Medulla oblongata (tissue), 1 donor: ENCODE measurements at regions not wholly inside any gene's neighbourhood (a gene's known extent, or its start where the extent isn't known, plus 50 kb on each side); places are given as distances from the start of the nearest gene placed in this dataset.
"Not testable (repeated sequence)": the region's sequence is repeated elsewhere in the genome, so short reads cannot be mapped to it uniquely, and the experiment has no call there.

Experiments
- DNase-seq: peaks from one replicate; pipeline ENCODE4 v3.0.0-alpha.2; 2015; ENCODE audit errors: extremely low spot score

- DNase-seq, result not testable (repeated sequence)
Observed at GRCh38 chr9:87374023-87374919, 123.4 kb upstream of the DAPK1 start.

- DNase-seq, result no peak
Observed at GRCh38 chr9:87375397-87376073, 122.1 kb upstream of the DAPK1 start.

DNA sequence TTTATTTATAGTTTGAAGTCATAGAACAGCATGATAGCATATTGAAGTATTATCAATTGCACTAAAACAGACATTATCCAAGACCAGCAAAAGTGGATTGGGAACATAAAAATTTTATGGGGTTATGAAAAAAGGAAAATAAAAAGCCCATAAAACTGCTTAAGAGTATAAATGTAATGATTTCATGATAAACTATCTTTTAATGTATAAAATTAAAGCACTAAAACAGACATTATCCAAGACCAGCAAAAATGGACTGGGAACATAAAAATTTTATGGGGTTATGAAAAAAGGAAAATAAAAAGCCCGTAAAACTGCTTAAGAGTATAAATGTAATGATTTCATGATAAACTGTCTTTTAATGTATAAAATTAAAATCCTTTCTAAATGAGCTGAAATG is 119.0 kb upstream of the DAPK1 start:
- DNase-seq, result no peak

- DNase-seq, result no peak
Observed at GRCh38 chr9:87379300-87379699, 118.4 kb upstream of the DAPK1 start.

- DNase-seq, result no peak
Observed at GRCh38 chr9:87381050-87381711, 116.5 kb upstream of the DAPK1 start.

DNA sequence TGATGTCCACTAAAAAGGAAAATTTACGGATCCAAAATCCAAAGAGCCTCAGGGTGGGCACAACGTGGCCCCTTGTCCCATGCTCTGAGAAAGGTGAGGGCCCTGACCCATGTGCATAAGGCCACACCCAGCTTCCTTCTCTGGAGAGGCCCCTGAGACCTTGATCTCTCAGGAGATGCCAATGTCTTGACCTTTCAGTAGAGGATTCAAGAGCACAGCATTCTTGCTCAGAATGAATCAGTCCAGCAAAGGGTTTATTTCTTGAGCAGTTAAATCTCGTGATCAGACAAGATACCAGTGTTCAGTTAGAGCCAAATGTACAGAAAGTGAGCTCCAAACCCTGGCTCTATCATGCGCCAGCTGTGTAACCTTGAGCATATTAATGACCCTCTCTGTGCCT is 115.9 kb upstream of the DAPK1 start:
- no peak for DNase-seq

DNA sequence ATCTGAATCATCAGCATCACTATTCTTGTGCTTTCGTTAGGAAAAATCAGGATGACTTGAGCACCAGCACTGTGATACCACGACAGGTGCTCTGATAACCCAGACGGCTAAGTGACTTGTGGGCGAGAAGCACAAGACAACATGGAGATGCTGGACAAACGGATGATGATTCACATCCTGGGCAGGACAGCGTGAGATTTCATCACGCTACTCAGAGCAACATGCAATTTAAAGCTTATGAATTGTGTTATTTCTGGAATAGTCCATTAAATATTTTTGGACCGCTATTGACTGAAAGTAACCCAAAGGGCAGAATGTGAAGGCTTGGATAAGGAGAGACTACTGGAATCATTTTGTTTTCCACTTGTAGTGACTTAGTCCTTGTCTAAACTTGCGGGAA is 114.8 kb upstream of the DAPK1 start:
- DNase-seq, result no peak

DNA sequence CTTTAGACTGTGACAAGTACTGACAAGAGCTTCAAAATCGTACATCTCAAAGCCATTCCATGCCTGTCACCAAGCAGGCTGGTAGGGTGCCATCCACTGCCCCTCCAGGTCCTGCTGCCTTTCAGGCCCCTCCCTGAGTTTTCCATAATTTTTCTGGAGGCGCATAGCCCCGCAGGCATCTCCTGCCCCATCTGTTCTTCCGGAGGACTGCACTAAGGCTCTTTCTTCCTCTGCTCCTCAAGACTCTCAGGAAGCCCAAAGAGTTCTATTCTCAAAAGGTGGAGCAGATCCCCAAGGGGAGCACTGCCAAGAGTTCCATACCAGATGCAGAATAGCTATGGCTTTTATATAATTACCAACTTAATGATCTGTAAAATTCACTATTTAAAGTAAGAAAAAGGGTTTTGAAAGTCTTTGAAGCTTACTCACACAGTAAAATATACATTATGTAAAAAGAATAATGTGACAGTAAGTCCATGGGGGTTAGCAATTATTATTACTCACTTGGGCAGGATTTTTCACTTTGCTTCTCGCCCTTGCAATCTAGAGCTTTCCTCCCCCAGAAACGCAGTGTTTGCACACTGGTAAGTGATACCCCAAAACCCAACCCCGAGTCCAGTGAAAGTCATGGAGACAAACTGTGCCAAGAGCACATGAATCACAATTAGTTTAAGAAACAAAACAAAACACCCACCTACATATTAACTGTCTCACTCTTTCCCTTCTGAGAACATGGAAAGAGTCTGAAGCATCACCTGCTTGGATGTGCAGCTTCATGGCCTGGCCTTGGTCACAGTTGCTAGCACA is 114.1 kb upstream of the DAPK1 start:
- no peak for DNase-seq

GRCh38 chr9:87386490-87387025 is 111.1 kb upstream of the DAPK1 start:
- no peak for DNase-seq

GRCh38 chr9:87387351-87388011 is 110.2 kb upstream of the DAPK1 start:
- no peak for DNase-seq

DNA sequence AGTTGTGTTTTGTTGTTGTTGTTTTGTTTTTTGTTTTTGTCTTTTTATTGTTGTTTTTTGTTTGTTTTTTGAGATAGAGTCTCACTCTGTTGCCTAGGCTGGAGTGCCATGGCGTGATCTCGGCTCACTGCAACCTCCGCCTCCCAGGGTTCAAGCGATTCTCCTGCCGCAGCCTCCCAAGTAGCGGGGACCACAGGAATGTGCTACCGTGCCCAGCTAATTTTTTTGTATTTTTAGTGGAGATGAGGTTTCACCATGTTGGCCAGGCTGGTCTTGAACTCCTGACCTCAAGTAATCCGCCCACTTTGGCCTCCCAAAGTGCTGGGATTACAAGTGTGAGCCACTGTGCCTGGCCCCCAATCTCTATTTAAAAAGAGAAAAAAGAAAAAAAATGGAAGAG is 109.0 kb upstream of the DAPK1 start:
- DNase-seq, result not testable (repeated sequence)

DNA sequence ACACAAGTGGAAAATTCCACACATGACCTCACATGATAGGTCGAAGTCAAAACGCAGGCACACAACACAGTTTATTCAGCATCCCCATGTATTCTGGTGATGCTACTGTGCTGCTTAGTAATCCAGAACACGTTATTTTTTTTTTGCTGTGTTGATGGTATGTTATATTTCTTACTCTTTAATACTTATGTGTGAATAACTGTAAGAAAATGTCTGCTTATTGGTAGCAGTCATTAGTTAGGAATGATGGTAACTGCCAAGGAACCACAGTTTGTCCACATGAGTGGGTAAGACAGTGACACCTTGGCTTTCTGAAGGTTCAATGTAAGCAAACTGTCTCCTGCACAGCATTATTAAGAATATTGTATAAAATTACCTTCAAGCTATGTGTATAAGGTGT is 107.7 kb upstream of the DAPK1 start:
- DNase-seq, result no peak

DNA sequence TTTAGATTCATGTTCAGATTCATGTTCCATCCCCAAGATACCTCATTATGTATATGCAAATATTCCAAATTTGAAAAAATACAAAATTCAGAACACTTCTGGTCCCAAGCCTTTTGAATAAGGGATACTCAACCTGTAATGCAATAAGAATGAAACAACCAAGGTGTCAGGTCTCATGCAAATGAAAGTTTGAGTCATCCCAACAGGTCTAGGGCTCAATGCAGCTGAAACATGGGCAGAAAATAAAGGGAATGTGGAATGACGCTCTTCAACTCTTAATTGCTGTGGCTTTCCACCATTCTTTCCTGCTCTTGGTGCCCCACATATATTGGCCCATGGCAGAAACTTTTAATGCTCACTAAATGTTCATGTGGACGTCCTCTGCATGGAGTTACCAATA is 107.3 kb upstream of the DAPK1 start:
- no peak for DNase-seq

DNA sequence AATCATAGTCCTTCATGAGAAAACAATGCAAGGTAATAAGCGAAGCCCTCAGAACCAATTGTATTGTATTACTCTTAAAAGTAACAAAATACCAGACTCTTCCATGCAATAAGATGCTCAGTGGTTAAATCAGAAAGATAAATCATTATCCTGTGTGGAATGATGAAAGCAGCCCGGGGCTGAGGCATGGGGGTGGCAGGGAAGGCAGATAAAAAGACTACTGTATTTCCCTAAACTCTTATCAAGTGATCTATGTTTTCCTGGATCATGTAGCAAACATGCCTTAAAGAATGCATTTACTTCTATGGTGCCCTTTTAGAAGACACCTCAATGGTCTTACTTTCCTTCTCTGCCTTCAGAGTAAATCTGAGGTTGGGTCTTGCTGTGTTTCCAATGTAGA is 105.6 kb upstream of the DAPK1 start:
- no peak for DNase-seq

DNA sequence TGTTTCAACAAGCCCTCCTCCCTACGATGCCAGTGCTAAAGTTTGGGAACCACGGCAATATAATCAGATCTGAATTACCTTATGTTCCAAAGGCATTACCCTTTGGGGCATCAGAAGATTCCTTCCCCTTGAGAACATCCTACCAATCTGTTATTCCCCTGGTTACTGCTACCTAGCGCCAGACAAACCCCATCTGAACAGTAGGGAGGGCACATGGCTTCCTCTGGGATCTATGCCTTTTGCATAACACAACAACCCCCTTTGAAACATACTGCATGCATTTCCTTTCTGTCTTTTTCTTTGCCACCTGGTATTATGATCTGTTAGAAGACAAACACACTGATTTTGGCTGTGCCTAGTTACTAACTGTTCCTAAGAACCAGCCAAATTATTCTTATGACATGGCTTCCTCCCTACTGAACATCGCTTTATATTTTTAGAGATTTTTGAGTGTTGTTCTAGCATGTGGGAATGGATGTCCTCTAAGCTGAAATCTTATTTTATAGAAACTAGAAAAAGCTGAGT is 103.9 kb upstream of the DAPK1 start:
- DNase-seq, result no peak

DNA sequence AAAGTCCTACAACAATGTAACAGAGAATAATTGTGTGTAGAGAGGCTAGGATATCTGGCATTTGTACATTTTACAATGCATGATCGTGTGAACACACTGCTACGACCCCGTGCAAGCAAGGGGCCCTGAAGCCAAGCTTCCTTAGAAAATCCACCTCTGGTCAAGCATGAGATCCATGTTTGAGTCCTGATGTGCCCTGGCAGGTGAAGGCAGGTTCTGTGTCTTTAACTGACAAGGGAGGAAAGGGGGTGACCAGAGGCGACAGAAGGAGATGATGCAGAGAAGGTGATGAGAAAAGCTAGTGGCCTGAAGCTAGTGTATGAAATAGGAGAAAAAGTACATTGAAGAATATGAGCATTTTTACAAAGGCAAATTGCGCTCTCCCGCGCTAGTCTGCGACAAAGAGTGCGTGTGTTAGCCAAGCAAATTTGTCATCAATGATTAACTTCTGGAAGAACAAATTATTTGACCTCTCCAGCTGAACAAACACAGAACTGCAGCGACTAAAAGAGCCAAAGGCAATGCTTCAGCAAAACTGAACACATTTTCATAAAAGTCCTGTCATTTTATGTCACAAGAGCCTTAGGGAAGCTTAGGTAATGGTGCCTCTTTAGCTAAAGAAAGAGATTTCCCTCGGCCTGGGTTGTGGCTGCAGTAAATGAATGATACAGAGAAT is 101.7 kb upstream of the DAPK1 start:
- no peak for DNase-seq

DNA sequence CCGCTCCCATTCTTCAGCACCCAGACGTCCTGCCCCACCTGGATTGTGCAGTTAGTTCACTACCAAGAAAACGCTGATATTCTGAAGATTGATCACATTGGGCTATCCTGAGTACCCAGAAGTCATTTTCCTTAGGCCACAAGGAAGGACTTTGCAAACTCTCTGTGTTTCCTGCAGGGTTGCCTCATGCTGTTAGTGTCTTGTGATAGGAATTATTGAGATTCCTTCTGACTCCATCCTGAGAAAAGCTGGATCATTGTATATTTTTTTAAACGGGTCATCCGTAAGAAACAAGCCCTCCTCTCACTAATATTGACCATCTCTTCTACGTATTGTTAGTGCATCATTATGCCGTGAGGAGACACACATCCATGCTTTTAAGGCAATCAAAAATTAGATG is 96.0 kb upstream of the DAPK1 start:
- no peak for DNase-seq

DNA sequence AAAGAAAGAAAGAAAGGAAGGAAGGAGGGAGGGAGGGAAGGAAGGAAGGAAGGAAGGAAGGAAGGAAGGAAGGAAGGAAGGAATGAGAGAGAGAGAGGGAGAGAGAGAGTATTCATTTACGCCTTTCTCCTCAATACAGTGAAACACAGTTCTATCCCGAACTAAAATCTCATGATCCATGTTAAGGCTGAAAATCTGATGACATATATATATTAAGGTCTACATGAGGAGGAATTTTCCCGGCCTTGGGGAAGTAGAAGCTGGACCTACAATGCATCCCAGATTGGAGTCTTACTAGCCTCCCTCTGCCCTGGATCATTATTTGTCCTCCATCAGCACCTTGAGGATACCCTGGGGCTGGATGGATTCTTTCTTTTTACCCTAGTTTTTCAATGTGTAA is 95.1 kb upstream of the DAPK1 start:
- DNase-seq, result no peak

DNA sequence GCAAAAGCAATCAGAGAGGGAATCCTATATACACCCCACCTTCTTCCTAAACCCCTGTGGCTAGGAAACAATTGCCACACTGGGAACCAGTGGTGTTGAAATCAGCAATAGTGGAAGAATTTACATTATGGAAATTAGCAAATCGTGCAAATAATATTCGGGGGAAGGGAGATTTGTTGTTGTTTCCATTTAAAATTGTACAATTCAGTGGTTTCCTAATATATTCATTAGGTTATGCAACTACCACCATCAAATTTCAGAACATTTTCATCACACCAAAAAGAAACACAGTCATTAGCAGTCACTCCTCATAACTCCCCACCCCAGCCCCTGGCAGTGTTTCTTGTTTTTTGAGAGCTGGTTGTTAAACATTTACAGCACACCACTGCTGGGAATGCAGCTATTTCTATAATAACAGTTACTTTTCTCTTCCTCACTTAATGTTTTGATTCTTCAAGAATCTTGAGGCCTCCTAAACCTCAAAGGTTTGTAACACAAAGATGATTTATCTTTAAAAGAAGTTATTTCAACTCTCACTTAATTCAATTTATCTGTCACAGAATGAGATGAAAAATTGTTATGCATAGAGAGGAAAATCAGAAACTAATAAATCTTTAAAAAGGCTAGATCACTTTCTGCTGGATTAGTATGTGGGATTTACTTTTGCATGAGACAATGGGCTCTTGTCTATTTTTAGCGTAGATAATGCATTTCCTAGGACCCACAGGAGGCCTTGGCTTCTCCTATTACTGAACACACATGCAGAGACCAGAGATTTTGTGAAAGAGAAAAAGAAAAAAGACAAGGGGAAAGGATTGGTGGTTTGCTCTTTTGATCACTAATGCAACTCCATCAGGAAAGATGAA is 91.8 kb upstream of the DAPK1 start:
- no peak for DNase-seq
